IPS DF 6.9 (cell line): ENCODE measurements at regions not wholly inside any gene's neighbourhood (a gene's known extent, or its start where the extent isn't known, plus 50 kb on each side); places are given as distances from the start of the nearest gene placed in this dataset.

ENCODE experiments used
- DNase-seq: peaks from one replicate; pipeline ENCODE4 v3.0.0-alpha.2; 2013; ENCODE audit warnings: low read depth, low spot score
- H3K27ac ChIP-seq: one replicate; pipeline ENCODE4 v1.5.1; 2013; ENCODE audit warnings: low read length, control low read depth
- H3K27me3 ChIP-seq: 2 replicates; pipeline ENCODE4 v1.6.1; 2013; ENCODE audit warnings: mild to moderate bottlenecking, low read length; ENCODE audit not compliant: control insufficient read depth, insufficient read depth
- H3K36me3 ChIP-seq: 2 replicates; pipeline ENCODE4 v1.6.1; 2013; ENCODE audit warnings: low read length; ENCODE audit not compliant: control insufficient read depth, insufficient read depth
- H3K4me1 ChIP-seq: 2 replicates; pipeline ENCODE4 v1.6.1; 2013; ENCODE audit warnings: low read length; ENCODE audit not compliant: control insufficient read depth, insufficient read depth
- H3K4me3 ChIP-seq: 2 replicates; pipeline ENCODE4 v1.5.1; 2013; ENCODE audit warnings: mild to moderate bottlenecking, low read length
- H3K9me3 ChIP-seq: 2 replicates; pipeline ENCODE4 v1.6.1; 2013; ENCODE audit warnings: low read length, inconsistent platforms; ENCODE audit not compliant: control insufficient read depth, insufficient read depth
- WGBS: extraction: QIAGEN DNeasy Blood & Tissue Kit; methylation state at CpG from one replicate; pipeline ENCODE4 v1.1.7; 2013; ENCODE audit warnings: mixed read lengths, missing lambda C conversion rate; ENCODE audit not compliant: insufficient read length, insufficient coverage; 5-methylcytosine and 5-hydroxymethylcytosine counted together

DNA sequence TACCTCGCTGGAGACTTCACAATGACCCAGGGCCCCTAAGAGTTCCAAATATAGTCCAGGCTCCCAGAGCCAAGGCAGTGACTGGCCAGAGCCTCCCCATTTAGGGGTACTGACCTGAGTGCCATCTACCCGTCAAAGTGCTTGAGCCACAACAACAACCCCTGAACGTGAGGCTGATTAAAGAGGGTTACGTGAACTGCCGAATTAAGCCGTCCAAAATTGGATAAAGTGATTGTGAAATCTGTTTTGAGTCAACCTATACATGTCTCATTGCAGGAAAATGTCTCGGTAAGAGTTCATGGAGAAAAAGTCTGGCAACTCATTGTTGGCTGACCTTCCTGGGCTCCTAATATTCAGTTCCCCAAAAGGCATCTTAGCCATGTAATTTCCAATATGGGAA, 116.3 kb downstream of the TTC32 start:
- Histone ChIP-seq H3K36me3 (no peaks in the 10 kb centered on the region), H3K9me3 (no peaks in the 10 kb centered on the region), H3K4me1 (peaks cover 4% of the 10 kb centered on the region), H3K27me3 (no peaks in the 10 kb centered on the region), H3K4me3 (no peak overlapping the region), H3K27ac (no peak overlapping the region)
- no CpG with 5 or more reads among the region's 7 CpGs for WGBS
- no peak for DNase-seq

DNA sequence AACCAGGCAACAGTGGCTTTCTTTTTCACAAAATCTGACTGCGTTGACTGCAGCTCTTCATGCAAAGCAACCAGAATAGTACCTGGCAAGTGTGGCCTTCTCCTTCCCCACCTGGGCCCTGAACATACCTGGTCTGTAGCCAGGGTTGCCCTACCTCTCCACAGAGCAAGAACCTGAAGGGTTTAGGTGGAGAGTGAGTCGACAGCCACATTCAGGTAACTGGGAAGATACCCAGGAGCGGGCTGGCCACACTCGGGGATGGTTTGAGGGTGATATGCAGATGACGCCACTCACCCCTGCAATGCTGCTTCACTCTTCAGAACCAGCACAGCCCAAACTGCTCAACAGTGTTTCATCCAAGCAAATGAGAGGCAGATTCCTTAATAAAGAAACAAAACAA, 117.3 kb downstream of the TTC32 start:
- H3K36me3 ChIP-seq: no peaks in the 10 kb centered on the region
- H3K27me3 ChIP-seq: no peaks in the 10 kb centered on the region
- H3K27ac ChIP-seq: no peak overlapping the region
- H3K9me3 ChIP-seq: no peaks in the 10 kb centered on the region
- DNase-seq: no peak
- H3K4me1 ChIP-seq: peaks cover 4% of the 10 kb centered on the region
- H3K4me3 ChIP-seq: no peak overlapping the region
- WGBS: no CpG with 5 or more reads among the region's 5 CpGs

DNA sequence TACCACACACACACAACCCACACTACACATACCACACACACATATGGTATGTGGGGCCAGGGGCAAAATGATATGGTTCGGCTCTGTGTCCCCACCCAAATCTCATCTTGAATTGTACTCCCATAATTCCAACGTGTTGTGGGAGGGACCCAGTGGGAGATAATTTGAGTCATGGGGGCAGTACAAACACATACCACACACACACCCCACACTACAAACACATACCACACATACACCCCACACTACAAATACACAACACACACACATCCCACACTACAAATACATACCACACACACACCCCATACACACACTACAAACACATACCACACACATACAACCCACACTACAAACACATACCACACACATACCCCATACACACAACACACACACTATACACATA, 117.8 kb downstream of the TTC32 start:
- H3K4me3 ChIP-seq: no peak overlapping the region
- no peaks in the 10 kb centered on the region for H3K36me3 ChIP-seq
- H3K27ac ChIP-seq: no peak overlapping the region
- no peaks in the 10 kb centered on the region for H3K27me3 ChIP-seq
- DNase-seq: no peak
- no peaks in the 10 kb centered on the region for H3K9me3 ChIP-seq
- H3K4me1 ChIP-seq: peaks cover 4% of the 10 kb centered on the region
- WGBS: no CpG with 5 or more reads among the region's 2 CpGs

DNA sequence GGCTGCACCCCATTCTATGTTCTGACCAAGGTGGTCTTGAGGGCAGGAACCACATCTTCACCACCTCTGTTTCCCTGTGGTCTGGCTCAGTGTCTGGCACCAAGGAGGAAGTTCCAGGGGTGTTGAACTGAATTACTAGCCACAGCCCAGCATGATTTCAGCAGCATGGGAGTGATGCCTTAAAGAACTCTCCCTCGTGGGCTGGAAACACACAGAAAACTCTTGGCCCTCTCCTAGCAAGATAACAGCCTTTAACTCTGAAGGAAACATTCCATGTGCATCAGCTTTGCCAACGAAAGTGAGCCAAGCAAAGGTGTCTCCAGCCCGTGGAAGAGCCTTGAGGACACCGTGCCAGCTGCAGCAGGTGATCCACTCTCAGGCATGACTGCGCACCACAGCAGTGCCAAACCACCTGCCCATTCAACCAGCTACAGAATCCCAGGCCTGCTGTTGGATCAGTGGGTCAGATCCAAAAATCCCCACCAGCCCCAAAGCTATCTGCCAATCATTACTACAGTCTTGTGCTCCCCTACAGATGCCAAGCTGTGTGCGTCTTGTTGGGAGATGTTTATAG, 124.8 kb downstream of the TTC32 start:
- H3K4me1 ChIP-seq: peaks cover 5% of the 10 kb centered on the region
- no peak overlapping the region for H3K27ac ChIP-seq
- WGBS: no CpG with 5 or more reads among the region's 6 CpGs
- H3K27me3 ChIP-seq: no peaks in the 10 kb centered on the region
- H3K36me3 ChIP-seq: no peaks in the 10 kb centered on the region
- H3K9me3 ChIP-seq: no peaks in the 10 kb centered on the region
- DNase-seq: no peak
- H3K4me3 ChIP-seq: no peak overlapping the region

DNA sequence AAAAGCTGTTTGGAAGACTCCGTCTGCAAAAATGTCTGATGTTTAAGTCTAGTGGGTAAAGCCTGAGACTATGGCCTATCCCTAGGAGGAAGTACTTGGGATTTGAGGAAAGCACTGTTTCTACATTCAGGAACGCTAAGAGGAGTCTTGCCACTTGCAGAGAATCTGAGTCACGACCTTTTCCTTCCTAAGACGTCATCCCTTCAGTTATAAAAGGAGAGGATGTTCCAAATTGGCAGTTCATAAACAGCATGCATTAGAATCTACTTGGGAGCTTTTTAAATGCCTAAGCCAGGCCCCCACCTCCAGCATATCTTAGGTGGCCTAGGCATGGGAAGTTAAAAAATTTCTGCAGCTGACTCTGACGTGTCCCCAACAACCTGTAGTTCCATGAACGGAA, 125.9 kb downstream of the TTC32 start:
- Histone ChIP-seq H3K27ac (no peak overlapping the region), H3K9me3 (no peaks in the 10 kb centered on the region), H3K4me1 (peaks cover 5% of the 10 kb centered on the region), H3K4me3 (no peak overlapping the region), H3K36me3 (no peaks in the 10 kb centered on the region), H3K27me3 (no peaks in the 10 kb centered on the region)
- no CpG with 5 or more reads among the region's 6 CpGs for WGBS
- no peak for DNase-seq

DNA sequence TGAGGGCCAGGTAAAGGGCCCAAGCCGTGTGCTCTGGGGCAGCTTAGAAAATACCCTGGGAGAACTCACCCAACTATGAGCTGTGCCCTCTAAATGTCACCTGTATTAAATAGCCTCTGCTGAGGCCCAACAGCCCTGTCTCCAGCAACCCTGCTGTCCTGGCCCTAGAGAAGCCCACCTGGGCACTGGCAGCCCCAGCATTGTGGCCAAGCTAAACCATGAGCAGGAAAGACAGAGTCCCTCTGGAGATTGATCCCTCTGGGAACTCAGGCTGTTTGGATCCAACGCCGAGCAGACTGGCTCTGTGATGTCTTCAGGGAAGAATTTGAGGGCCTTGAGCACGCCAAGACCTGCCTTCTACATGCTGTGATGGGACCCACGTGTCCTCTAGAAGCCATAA, 126.5 kb downstream of the TTC32 start:
- H3K27ac ChIP-seq: no peak overlapping the region
- H3K9me3 ChIP-seq: no peaks in the 10 kb centered on the region
- DNase-seq: no peak
- H3K4me1 ChIP-seq: peaks cover 5% of the 10 kb centered on the region
- no CpG with 5 or more reads among the region's 5 CpGs for WGBS
- H3K4me3 ChIP-seq: no peak overlapping the region
- no peaks in the 10 kb centered on the region for H3K27me3 ChIP-seq
- no peaks in the 10 kb centered on the region for H3K36me3 ChIP-seq

DNA sequence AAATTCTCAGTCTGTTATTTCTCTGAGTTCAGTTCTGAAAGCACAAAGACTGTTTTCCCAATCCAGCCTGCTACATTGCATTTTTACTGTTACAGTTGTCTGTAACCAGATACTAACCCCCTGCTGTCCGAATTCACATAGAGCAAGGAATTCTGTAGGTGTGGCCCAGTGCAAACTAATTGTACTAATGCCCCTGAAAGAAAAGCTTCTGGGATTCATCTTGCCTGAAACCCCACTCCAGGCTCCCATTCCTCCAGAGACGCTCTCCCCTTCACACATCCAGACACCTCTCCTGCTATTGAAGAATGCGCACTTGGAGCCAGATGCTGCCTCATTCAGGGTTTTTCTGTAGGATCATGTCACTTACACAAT, 127.0 kb downstream of the TTC32 start:
- Histone ChIP-seq H3K36me3 (no peaks in the 10 kb centered on the region), H3K4me3 (no peak overlapping the region), H3K4me1 (peaks cover 5% of the 10 kb centered on the region), H3K9me3 (no peaks in the 10 kb centered on the region), H3K27me3 (no peaks in the 10 kb centered on the region), H3K27ac (no peak overlapping the region)
- DNase-seq: peak; percentile 39
- WGBS: no CpG with 5 or more reads among the region's 3 CpGs

DNA sequence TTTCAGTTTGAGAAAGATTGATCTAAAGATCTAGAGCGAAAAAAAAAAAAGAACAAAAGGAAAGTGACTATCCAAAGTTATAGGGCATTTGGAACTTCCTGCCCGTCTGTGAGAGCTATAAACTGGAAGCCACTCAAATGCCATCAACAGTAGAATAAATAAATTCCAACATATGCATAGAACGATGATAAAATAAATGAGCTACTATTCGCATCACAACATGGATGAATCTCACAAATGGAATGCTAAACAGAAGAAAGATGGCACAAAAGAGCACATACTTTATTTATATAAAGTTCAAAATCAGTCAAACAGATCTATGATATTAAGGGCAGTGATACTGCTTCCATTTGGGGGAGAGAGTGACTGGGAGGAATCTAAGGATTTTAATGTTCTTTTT, 128.8 kb downstream of the TTC32 start:
- no CpG with 5 or more reads among the region's 4 CpGs for WGBS
- H3K4me1 ChIP-seq: peaks cover 5% of the 10 kb centered on the region
- DNase-seq: no peak
- H3K9me3 ChIP-seq: no peaks in the 10 kb centered on the region
- no peaks in the 10 kb centered on the region for H3K36me3 ChIP-seq
- H3K27ac ChIP-seq: no peak overlapping the region
- H3K27me3 ChIP-seq: no peaks in the 10 kb centered on the region
- no peak overlapping the region for H3K4me3 ChIP-seq

DNA sequence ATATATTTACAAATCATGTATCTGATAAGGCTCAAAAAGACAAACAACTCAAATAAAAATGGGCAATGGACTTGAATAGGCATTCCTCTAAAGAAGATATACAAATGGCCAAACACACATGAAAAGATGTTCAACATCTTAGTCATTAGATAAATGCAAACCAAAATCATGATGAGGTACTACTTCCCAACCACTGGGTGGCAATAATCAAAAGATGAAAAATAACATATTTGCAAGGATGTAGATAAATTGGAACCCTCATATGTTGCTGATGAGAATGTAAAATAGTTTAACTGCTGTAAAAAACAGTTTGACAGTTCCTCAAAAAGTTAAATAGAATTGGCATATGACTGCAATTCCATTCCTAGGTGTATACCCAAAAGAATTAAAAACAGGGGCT, 132.3 kb downstream of the TTC32 start:
- H3K9me3 ChIP-seq: no peaks in the 10 kb centered on the region
- peaks cover 1% of the 10 kb centered on the region; the same call in 1 of the 2 replicates for H3K4me1 ChIP-seq
- no peak overlapping the region for H3K4me3 ChIP-seq
- no peaks in the 10 kb centered on the region for H3K36me3 ChIP-seq
- H3K27me3 ChIP-seq: no peaks in the 10 kb centered on the region
- DNase-seq: no peak
- no peak overlapping the region for H3K27ac ChIP-seq

DNA sequence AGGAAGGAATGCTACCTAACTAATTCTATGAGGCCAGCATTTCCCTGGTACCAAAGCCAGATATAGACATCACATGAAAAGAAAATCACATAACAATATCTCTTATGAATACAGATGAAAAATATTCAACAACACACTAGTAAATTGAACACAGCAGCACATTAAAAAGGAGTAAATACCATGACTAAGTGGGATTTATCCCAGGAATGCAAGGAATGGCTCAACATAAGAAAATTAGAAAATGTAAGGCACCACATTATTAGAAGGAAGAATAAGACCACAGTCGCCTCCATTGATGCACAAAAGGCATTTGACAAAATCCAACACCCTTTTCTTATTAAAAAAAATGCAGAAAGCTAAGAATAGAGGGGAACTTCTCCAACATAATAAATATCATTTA, 133.9 kb downstream of the TTC32 start:
- Histone ChIP-seq H3K9me3 (no peaks in the 10 kb centered on the region), H3K27ac (no peak overlapping the region), H3K4me3 (no peak overlapping the region), H3K36me3 (no peaks in the 10 kb centered on the region), H3K4me1 (peaks cover 1% of the 10 kb centered on the region; the same call in 1 of the 2 replicates), H3K27me3 (no peaks in the 10 kb centered on the region)
- WGBS: no CpG with 5 or more reads among the region's 1 CpG
- no peak for DNase-seq

DNA sequence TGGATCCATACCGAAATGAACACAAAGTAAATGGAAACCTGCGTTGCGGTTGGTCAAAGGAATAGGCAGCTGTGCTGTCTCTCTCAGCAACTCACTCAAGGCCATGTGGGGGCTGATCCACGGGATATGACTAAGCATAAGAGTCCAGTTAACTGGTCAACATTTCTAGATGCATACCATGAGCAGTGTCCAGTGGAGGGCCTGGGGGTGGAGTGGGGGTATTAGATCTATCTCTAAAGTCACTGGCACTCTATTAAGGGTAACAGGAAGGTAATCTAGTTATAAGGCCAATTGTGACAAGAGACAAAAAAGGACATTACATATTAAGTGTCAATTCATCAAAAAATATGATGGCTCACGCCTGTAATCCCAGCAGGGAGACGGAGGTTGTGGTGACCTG, 136.8 kb downstream of the TTC32 start:
- Histone ChIP-seq H3K27ac (no peak overlapping the region), H3K27me3 (no peaks in the 10 kb centered on the region), H3K9me3 (no peaks in the 10 kb centered on the region), H3K4me3 (no peak overlapping the region), H3K36me3 (no peaks in the 10 kb centered on the region), H3K4me1 (peaks cover 1% of the 10 kb centered on the region; the same call in 1 of the 2 replicates)
- WGBS: no CpG with 5 or more reads among the region's 6 CpGs
- no peak for DNase-seq
